CD4-positive, alpha-beta T cell (primary cell): ENCODE measurements at regions not wholly inside any gene's neighbourhood (a gene's known extent, or its start where the extent isn't known, plus 50 kb on each side); places are given as distances from the start of the nearest gene placed in this dataset.

ENCODE experiments used
- ATAC-seq: fragments of 200-7000 bp; cut with Tn5 transposase; one replicate; pipeline ENCODE4 v1.10.0; 2022; ENCODE audit warnings: mild to moderate bottlenecking; ENCODE audit not compliant: poor library complexity
- CTCF ChIA-PET: fragments of 350-600 bp; sonication (Branson Sonifier 250); formaldehyde crosslinking; loops from one replicate; lab custom pipeline; 2021; ENCODE audit warnings: antibody characterized with exemption, inconsistent platforms; lab: Charles Lee
- POLR2A ChIA-PET: fragments of 350-600 bp; sonication (Branson Sonifier 250); formaldehyde crosslinking; loops from one replicate; lab custom pipeline; 2021; ENCODE audit warnings: antibody characterized with exemption, inconsistent platforms; lab: Charles Lee
- DNase-seq, 14 experiments: peaks; one replicate each; pipeline ENCODE4 v3.0.0-alpha.2; 2013 to 2020; ENCODE audit warnings: mixed read lengths in 2 of 14
- H3K27ac ChIP-seq, 2 donors: one replicate each; pipeline versions ENCODE4 v1.5.1 to v1.7.0; 2013; ENCODE audit warnings: low read length in 2 of 2, low read depth in 1 of 2, mild to moderate bottlenecking in 1 of 2
- H3K27me3 ChIP-seq, 2 experiments: 1 replicate in 1 of 2; 2 replicates in 1 of 2; pipeline versions ENCODE4 v1.6.1 to v1.7.0; 2013; ENCODE audit warnings: low read length in 2 of 2, control low read depth in 1 of 2, mild to moderate bottlenecking in 1 of 2, moderate library complexity in 1 of 2; ENCODE audit not compliant: insufficient read depth in 2 of 2, control insufficient read depth in 1 of 2
- H3K36me3 ChIP-seq: one replicate; pipeline ENCODE4 v1.6.1; 2013; ENCODE audit warnings: low read length, control low read depth; ENCODE audit not compliant: insufficient read depth
- H3K4me1 ChIP-seq: one replicate; pipeline ENCODE4 v1.6.1; 2013; ENCODE audit warnings: low read length, control low read depth; ENCODE audit not compliant: insufficient read depth
- H3K4me3 ChIP-seq: one replicate; pipeline ENCODE4 v1.5.1; 2013; ENCODE audit warnings: mild to moderate bottlenecking, low read length, moderate library complexity
- H3K9me3 ChIP-seq, 2 experiments: 1 replicate in 1 of 2; 2 replicates in 1 of 2; pipeline versions ENCODE4 v1.6.1 to v1.7.0; 2013; ENCODE audit warnings: low read length in 2 of 2, mild to moderate bottlenecking in 2 of 2, control low read depth in 1 of 2, moderate library complexity in 1 of 2; ENCODE audit not compliant: control insufficient read depth in 1 of 2, insufficient read depth in 1 of 2
- H3K27ac Mint-ChIP-seq: one replicate; pipeline ENCODE4 v1.8.0; 2020; ENCODE audit warnings: mixed read lengths
- H3K27me3 Mint-ChIP-seq: one replicate; pipeline ENCODE4 v1.8.0; 2021; ENCODE audit warnings: mixed read lengths
- H3K36me3 Mint-ChIP-seq: one replicate; pipeline ENCODE4 v1.8.0; 2021; ENCODE audit warnings: low read depth, mixed read lengths
- H3K4me1 Mint-ChIP-seq: one replicate; pipeline ENCODE4 v1.8.0; 2021; ENCODE audit warnings: low read depth, mixed read lengths
- H3K4me3 Mint-ChIP-seq: one replicate; pipeline ENCODE4 v1.8.0; 2020; ENCODE audit warnings: mild to moderate bottlenecking, mixed read lengths
- H3K9me3 Mint-ChIP-seq: one replicate; pipeline ENCODE4 v1.8.0; 2020; ENCODE audit warnings: mixed read lengths
- intact Hi-C, 2 experiments: fragments of 100-400 bp; cut with DNase I in 1 of 2; cut with micrococcal nuclease in 1 of 2; formaldehyde crosslinking; loops; one replicate each; pipeline versions ENCODE4 v1.15.1 to v1.9.0; 2023 to 2025; cut with DNase I, micrococcal nuclease
- TF ChIP-seq, protein P1 (sequence below): fragments of 200-600 bp; IDR thresholded peaks from one replicate; pipeline ENCODE4 v1.8.0; 2022; ENCODE audit warnings: antibody characterized with exemption, mild to moderate bottlenecking

DNA sequence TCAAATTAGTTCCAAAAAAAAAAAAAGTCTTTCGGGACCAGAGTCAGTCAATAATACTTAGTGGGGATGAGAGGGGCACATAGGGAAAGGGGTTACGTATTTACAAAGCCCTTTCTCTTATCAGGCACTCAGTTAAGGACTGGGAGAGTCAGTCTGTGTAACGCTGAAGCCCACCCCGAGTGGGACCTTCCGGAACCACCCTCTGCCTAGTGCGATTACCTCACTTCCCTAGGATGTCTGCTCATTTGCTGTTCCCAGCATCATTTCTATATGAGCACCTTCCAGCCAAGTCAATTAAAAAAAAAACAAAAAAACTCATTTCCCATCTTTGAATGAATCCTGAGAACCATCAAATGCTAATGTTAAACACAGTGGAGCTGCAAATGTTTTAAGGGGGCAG is 76.9 kb downstream of the BMP4 start:
- no peak overlapping the region for H3K27ac Mint-ChIP-seq
- Histone ChIP-seq H3K4me1 (no peaks in the 10 kb centered on the region), H3K36me3 (no peaks in the 10 kb centered on the region), H3K9me3 (no peaks in the 10 kb centered on the region), H3K27ac (no peak overlapping the region), H3K4me3 (no peak overlapping the region), H3K27me3 (no peaks in the 10 kb centered on the region)
- H3K36me3 Mint-ChIP-seq, result no peaks in the 10 kb centered on the region
- ATAC-seq (no peak), DNase-seq (no peak)
- no peak overlapping the region for H3K4me3 Mint-ChIP-seq
- POLR2A ChIA-PET, result no interaction called here
- CTCF ChIA-PET, result no interaction called here
- H3K4me1 Mint-ChIP-seq, result no peaks in the 10 kb centered on the region
- TF ChIP-seq, protein P1, sequence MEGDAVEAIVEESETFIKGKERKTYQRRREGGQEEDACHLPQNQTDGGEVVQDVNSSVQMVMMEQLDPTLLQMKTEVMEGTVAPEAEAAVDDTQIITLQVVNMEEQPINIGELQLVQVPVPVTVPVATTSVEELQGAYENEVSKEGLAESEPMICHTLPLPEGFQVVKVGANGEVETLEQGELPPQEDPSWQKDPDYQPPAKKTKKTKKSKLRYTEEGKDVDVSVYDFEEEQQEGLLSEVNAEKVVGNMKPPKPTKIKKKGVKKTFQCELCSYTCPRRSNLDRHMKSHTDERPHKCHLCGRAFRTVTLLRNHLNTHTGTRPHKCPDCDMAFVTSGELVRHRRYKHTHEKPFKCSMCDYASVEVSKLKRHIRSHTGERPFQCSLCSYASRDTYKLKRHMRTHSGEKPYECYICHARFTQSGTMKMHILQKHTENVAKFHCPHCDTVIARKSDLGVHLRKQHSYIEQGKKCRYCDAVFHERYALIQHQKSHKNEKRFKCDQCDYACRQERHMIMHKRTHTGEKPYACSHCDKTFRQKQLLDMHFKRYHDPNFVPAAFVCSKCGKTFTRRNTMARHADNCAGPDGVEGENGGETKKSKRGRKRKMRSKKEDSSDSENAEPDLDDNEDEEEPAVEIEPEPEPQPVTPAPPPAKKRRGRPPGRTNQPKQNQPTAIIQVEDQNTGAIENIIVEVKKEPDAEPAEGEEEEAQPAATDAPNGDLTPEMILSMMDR, result no peak
- intact Hi-C loops, result no loop called here
- peaks cover 4% of the 10 kb centered on the region for H3K9me3 Mint-ChIP-seq
- peaks cover 6% of the 10 kb centered on the region for H3K27me3 Mint-ChIP-seq

DNA sequence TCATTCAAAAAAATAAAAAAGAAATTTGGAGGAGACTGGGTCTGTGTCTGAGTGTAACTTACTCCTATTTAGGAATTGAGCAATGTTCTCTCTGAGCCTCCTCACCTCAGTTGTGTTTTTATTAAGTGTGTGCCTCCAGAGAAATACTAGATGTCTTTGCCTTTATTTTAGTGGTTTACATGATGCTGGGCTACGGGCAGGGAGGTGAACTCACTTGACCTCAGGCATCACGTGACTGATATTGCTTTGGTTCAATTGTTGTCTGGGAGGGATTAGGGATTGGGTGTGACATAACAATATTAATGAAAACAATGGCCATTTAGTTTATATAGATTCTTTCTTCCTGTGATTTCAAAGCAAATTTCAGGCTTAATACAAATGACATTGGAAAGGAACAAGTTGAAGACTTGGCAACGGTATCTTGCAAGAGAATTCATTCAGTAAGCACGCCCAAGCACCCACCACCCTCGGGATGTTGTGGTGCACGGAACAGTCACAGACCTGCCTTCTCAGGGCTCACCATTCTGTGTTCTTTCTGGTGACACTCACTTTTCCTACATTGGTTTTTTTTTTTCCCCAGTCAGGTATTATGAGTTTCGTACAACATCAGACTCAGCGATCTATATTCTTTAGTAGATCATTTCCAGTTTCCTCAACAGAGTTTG is 77.5 kb downstream of the BMP4 start:
- CTCF ChIA-PET, result no interaction called here
- H3K4me1 ChIP-seq, result no peaks in the 10 kb centered on the region
- ATAC-seq (no peak), DNase-seq (no peak)
- no peak overlapping the region for H3K4me3 ChIP-seq
- no peaks in the 10 kb centered on the region for H3K36me3 ChIP-seq
- no peaks in the 10 kb centered on the region for H3K4me1 Mint-ChIP-seq
- no peaks in the 10 kb centered on the region for H3K27me3 ChIP-seq
- intact Hi-C loops, result no loop called here
- no peak overlapping the region for H3K27ac ChIP-seq
- POLR2A ChIA-PET, result no interaction called here
- H3K27ac Mint-ChIP-seq, result no peak overlapping the region
- no peak overlapping the region for H3K4me3 Mint-ChIP-seq
- TF ChIP-seq, protein P1, result no peak
- peaks cover 4% of the 10 kb centered on the region for H3K9me3 Mint-ChIP-seq
- H3K9me3 ChIP-seq, result no peaks in the 10 kb centered on the region
- peaks cover 6% of the 10 kb centered on the region for H3K27me3 Mint-ChIP-seq
- no peaks in the 10 kb centered on the region for H3K36me3 Mint-ChIP-seq

DNA sequence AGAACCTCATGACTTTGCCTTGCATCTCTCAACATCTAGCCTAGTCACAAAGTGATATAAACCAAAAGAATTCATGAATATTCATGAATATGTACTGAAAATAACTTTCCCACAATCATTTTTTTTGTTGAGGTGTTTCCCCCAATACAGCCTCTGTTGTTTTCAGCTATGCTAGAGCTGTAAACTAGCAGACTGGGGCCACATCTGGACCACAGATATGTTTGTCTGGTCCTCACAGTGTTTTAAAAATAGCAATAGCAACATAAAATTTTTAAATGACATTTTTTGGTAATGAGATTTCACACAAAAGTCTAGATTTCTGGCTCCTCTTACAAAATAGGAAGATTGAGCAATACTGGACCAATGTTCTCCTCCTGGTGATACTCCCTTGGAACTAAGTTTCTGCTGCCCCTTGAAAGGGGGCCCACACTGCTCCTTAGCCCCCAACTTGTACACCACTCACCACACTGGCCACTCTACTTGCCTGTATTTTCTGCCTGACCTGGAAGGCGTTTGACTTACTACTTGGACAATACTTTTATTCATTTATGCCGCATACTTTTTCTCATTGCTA is 81.2 kb downstream of the BMP4 start:
- H3K4me3 Mint-ChIP-seq, result no peak overlapping the region
- Histone ChIP-seq H3K4me1 (no peaks in the 10 kb centered on the region), H3K27ac (no peak overlapping the region), H3K9me3 (no peaks in the 10 kb centered on the region), H3K36me3 (no peaks in the 10 kb centered on the region), H3K4me3 (no peak overlapping the region), H3K27me3 (no peaks in the 10 kb centered on the region)
- no peak overlapping the region for H3K27ac Mint-ChIP-seq
- ATAC-seq (no peak), DNase-seq (no peak)
- TF ChIP-seq, protein P1, result no peak
- H3K4me1 Mint-ChIP-seq, result no peaks in the 10 kb centered on the region
- H3K9me3 Mint-ChIP-seq, result peaks cover 4% of the 10 kb centered on the region
- no peaks in the 10 kb centered on the region for H3K36me3 Mint-ChIP-seq
- ChIA-PET CTCF (no interaction called here), POLR2A (no interaction called here)
- no peaks in the 10 kb centered on the region for H3K27me3 Mint-ChIP-seq
- intact Hi-C loops, result no loop called here
